ENCODE measurements at regions not wholly inside any gene's neighbourhood (a gene's known extent, or its start where the extent isn't known, plus 50 kb on each side); places are given as distances from the start of the nearest gene placed in this dataset.

DNA sequence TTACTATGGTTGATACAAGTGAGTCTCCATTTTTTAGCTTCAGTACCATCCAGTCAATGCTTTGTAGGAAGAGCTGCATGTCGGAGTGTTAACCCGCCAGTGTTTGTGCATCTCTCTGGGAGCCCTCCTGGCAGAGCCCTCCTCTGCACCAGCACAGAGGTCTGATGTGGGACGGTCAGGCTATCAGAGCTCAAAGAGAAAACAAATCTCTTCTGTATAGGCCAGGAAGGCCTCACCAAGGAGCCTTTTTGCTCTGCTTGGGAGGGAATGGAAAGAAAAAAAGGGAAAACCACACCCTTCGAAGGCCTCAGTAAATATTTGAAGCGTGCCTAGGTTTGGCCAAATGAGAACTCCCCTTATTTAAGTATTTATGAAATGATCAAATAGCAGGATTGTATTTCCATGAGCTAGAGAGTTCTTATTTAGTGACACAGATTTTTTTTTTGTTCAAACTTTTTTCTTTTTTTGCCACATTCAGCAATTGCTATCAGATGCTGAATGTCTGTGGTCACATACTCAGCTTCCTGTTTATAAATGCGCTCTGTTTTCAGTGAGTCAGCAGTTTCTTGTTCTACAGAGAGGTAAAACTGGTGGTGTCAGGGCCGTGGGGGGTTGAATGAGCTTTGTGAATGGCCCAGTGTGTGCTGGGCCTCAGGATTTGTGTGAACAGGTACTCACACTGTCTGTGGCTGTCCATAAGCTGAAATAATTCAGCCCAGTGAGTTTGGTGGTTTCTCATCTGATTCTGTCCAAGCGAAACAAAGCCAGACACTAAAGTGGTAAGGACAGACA lies 226.6 kb downstream of the SNX18 start:
- peak; percentile 99 for DNase-seq (ENCODE audit: low spot score)

DNA sequence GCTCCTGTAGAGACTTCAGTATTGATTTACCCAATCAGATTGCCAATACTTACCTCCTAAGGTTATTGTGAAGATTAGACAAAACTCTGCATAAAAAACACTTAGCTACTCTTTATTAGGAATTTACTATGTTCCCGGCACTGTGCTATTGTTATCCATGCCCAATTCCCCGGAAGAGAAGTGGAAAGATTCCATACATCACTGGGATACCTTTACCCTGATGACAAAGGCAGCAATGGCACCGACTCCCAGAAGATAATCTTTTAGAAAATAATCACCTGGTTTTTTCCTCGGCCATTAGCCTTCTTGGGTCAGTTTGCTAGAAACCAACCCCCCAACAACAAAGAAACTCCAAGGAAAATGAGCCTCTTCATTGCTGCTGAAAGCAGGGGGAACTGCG lies 226.0 kb downstream of the SNX18 start:
- no peak for DNase-seq (ENCODE audit: low spot score)

DNA sequence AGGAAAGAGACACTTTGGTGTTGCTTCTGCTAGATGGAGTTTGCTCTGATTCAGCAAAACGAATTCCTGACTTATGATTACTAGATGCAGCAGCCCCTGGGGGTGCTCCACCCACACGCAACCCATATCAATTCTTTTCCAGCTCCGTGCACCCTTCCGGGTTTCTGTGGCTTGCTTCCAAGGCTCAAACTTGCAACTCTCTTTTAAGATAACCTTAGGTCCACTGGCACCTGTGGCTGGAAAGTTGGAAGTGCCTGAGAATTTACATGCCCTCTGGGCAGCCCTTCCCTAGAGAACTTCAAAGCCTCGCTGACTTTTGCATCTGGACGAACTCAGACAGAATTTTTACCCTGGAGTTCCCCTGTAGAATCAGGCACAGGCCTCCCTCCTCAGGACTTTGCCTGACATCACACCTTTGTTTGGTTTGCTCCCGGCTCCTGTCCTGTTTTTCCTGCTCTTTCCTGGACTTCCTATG lies 224.9 kb downstream of the SNX18 start:
- DNase-seq (ENCODE audit: low spot score) = peak; percentile 71

DNA sequence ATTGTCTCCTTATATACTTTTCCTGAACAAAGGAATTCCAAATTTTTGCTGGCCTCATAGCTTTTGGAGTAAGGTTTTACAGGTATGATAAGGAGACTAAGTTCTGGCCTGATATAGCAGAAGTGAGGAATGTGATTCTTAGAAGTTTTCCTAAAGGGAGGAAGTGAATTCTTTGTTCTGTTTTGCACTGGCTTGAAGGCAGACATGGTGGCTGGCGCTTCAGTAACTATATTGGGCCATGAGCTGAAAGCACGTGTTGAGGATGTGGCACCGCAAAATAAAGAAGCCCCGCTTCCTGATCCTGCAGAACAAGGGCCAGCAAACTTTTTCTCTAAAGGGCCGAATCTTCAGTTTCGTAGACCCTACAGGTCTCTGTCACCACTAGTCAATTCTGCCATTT lies 224.2 kb downstream of the SNX18 start:
- DNase-seq (ENCODE audit: low spot score) = no peak

DNA sequence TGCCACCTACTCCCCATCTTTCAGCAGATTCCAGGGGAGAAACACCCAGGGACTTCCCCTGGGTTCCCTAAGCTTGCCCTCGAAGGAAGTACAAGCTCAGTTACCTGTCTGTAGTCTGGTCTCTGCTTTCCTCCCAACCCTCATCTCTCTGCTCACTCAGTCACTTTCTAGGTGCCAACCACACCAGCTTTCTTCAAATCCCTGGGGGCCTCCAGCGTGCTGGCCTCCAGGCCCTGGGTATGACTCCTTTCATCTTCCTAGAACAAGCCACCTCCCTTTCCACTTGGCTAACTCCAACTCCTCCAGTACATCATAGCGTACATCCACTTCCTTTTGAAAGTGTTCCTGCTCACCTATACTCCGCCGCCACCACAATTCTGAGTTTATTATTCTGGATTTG lies 222.6 kb downstream of the SNX18 start:
- no peak for DNase-seq (ENCODE audit: low spot score)

DNA sequence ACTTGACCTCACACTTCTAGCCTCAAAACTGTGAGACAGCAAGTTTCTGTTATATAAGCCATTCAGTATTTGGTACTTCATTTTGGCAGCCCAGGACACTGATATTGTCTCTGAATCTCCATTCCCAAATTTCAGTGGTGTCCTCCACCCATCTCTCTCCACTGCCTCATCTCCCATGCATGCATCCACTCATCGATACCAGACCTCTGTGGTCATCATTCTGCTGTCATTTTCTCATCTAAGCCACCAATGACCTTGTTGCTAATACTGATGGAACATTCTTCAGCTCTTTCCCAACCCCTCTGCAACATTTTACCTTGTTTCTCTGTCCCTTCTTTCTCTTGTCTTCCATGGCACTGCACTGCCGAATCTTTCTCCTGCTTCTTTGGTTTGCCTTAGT lies 221.8 kb downstream of the SNX18 start:
- no peak for DNase-seq (ENCODE audit: low spot score)

DNA sequence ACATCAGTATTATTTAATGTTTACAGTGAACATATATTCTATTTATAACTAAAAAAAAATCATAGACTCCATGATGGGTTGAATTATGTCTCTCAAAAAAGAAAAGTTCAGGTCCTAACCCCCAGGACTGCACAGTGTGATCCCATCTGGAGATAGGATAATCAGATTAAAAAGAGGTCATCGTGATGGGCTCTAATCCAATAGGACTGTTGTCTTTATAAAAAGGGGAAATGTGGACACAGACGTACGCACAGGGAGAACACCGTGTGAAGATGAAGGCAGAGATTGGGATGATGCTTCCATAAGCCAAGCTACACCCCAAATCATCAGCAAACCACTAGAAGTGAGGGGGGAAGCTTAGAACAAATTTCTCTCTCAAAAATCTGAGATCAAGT lies 221.4 kb downstream of the SNX18 start:
- no peak for DNase-seq (ENCODE audit: low spot score)

DNA sequence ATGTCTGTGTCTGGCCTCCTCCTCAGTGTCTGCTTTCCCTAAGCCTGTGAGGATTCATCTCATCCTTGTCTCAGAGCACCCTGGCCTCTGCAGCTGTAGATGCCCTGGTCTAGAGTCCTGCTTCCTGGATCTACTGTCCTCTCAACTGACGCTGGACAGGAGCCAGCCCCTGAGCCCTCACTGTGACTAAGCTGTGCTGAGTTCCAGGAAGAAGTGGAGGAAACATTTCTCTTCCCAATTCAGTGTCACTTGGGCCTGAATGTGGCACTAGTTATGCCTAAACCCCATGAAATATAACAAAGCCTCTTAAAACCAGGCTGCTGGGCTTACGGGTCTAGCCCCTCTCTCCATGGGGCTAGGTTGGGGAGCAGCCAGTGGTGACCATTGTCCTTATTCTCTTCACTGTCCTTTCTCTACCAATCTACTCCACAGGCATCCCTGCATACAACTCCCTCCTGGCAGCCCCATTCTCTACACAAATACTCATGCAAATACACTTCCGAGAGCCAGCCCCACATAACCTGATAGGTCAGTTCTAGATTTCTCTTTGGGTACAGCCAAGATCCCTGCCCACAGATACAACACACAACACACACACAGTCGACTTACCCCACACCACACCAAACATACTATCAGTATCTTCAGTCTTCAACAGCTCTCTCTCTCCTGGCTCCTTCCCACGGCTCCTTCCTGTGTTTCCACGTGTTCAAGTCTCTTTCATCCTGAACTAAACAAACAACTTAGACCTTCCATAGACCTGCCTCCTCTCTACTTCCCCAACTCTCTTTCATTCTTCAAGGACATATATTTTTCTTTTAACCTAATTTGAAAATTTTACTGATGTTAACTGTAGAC lies 220.8 kb downstream of the SNX18 start:
- peak; percentile 40 for DNase-seq (ENCODE audit: low spot score)

DNA sequence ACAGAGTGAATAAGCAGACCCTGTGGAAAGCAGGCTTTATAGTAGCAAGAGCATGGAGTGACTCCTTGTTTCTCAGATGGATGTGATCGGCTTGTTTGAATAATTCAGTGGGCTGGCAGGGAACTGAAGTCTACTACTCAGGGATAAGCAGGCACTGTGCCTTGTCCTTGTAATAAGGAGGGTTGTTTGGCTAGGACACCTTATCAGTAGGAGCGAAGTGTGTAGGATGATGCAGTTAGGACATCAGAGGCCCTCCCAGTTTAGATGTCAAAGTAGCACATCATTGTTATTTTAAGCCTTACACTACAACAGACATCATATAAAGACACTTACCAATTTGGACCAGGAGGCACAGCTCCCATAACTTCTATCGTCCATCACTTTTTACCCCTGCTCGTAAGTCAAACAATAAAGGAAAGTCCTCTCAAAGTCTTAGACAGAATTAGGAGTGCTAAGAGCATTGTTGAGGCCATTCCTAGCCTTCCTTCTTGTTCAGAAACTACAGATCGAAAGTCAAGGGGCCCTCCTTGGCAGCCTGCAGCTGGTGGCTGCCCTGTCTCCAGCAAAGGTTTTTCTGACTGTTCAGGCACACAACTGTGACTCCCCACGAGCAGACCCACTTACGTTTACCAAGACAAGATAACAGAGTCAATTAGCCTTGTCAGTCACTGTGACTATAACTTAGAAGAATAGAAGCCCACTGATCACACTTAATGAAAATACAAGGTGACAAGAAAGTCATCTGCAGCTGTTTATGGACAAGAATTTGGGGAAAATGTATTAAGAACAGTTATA lies 218.6 kb downstream of the SNX18 start:
- DNase-seq (ENCODE audit: low spot score) = no peak

DNA sequence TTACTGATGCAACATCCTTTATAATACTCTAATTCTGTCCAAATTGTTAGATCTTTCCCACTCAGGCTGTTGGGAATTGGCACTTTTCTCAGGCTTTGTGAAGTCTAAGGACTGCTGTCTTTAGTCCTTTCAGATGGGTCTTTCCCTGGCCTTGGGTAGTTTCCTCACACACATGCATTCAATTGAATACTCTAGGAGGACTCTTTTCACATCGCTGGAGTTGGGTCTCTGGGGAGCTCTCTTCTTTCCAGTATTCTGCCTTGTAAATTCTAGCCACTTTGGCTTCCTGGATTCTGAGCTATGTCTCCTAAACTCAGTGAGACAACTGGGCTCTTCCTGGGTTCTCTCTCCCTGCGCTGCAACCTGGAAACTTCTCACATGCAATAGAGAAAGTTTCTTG lies 215.5 kb downstream of the SNX18 start:
- DNase-seq (ENCODE audit: low spot score) = no peak

DNA sequence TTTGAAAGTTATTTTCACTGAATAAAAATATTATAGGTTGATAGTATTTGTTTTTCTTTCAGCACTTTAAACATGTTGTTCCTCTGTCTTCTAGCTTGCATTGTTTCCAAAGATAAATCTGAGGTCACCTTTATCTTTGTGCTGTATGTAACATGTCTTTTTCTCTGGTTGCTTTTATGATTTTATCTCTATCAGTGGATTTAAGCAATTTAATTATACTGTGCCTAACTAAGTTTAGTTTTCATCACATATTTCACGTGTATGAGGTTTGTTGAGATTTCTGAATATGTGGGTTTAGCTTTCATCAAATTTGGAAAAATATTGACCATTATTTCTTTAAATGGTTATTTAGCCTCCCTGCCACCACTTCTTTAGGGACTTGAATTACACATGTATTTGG lies 214.5 kb downstream of the SNX18 start:
- no peak for DNase-seq (ENCODE audit: low spot score)

DNA sequence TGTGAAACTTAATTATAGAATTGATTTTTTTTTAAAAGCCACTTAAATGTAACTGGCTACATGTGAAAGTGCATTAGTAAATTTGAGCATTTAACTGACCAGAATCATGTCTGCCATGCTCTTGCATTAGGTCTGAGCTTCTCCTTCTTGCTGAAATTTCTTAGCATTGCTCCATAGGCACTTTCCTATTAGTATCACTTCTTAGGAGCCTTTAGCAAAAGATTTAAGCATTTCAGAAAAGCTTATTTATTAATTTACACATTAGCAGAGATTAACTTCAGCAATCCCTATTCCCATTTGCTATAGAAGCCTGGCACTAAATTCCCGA lies 211.0 kb downstream of the SNX18 start:
- no peak for DNase-seq (ENCODE audit: low spot score)

DNA sequence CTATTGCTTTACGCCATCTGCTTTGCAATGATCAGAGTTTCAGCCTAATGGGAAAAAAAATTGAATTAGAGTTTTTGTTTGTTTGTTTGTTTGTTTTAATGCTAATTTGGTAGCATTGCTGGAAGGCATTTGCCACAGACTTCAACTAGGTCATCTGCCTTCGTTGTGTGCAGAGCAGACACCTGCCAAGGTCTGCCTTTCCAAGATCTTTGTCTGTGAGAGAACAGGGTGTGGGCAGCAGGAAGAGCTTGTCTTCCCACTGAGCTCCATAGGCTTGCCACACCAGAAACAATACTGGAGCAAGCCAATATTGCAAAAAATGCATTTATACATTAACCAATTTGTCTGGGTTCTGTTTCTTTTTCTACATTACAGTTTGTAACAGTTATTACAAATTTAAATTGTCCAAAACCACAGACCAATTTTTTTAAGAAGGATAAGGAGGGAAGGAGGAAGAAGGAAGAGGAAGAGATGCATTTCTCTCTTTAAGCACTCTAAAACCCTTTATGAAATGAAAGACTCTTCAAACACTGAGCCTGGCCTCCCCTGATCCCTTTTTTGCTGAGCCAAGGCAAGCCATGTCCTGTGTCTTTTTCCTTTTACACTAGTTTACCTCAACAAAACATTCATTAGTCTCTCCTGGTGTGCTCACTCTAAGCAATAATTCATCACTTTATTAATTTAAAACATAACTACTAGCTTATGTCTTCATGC lies 210.5 kb downstream of the SNX18 start:
- no peak for DNase-seq (ENCODE audit: low spot score)

DNA sequence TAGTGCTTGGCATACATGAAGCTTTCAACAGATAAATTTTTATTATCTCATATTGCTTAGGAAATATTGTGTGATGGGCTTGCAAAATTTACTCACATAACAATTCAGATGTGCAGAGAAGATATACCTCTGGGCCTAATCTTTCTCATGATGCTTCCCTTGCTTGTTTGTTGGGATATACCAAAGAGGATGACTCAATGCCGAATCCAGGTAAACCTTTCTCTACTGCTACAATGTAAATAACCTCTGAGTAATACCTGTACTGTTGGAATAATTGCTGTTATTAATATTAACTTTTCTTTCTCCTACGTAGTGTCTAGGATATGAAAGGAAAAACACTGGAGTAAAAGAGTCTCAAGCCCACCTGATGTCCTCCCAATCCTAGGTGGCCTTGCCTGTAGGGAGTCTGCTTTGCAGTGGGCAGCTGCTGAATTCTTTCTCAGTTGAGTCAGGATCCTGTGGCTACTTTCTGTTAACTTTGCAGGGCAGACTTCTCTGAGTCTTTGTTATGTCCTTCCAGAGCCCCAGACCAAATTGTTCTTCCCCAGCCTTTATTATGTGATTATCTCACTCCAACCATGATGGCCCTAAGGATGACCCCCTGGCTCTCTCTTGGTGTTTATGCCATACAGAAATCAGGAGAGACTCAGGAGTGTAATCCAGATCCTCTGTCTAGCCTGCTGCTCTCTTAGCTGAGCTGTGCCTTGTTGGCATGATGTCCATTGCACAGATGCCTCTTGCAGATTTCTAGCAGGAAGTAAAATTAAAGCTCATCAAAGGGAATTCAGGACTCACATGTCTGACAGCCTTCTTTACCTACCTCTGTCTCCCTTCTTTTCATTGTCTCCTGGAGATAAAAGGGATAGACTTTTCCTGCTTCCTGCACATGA lies 208.1 kb downstream of the SNX18 start:
- DNase-seq (ENCODE audit: low spot score) = no peak

DNA sequence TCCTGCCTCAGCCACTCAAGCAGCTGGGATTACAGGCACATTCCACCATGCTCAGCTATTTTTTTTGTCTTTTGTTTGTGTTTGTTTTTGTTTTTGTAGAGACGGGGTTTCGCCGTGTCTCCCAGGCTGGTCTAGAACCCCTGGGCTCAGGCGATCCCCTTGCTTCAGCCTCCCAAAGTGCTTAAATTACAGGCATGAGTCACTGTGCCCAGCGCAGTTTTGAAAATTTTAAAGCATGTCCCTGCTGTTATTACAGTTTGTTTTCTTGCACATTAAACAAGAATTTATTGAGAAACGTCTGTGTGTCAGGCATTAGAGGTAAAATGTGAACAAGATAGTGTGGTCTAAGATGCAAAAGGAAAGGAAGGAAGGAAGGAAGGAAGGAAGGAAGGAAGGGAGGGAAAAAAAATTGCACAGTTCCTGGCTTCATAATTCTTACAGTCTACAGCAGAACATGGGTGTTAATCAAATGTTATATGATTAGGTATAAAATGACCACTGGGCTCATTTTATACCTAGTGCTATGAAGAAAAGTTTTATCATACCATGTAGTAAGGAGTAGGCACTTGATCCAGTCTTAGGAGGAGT lies 205.4 kb downstream of the SNX18 start:
- no peak for DNase-seq (ENCODE audit: low spot score)

DNA sequence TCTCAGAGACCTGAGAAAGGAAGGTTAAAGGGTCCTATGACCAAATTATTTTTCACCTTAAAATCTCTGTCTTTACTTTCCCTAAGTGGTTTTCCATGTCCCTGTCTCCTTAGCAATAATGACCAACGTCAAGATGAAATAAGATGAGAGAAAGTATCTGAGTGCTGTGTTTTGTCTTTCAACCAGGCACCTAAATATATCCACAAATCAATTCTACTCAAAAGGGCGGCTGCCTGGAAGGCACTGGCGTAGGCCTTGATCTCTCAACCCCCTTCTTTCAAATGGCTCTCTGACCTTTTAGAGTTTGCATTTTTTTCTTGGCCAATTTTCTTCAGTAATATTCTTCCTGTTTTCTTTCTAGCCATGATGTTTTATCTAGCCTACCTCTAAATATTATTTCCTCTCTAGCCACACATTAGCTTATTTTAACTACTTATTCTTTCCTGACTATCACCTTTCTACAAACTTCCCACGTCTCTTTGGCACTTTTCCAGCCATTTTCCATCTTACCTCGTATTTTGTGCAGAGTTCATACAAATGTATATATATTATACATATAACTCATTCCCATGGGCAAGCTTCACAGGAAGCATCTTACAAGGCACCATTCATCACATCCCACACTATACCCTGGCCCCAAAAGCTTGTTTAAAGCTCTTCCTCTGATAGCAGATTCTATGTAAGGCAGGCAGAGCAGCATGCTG lies 204.5 kb downstream of the SNX18 start:
- no peak for DNase-seq (ENCODE audit: low spot score)

DNA sequence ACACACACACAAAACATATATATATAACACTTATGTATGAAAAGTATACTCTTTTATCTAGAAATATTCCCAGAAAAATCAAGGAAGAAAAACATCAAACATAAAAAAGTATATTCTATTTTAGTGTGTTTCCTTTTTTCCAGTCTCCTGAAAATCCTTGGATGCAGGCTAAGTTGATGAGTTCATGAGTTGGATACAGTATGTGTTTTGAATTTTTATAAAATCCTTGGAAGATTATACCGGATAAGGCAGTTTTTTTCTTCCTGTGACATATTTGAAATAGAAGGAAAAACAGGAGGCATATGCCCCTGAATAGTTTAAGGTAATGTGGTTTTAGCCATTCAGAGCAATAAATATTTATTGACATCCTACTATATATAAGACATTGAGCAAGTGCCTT lies 203.6 kb downstream of the SNX18 start:
- no peak for DNase-seq (ENCODE audit: low spot score)

DNA sequence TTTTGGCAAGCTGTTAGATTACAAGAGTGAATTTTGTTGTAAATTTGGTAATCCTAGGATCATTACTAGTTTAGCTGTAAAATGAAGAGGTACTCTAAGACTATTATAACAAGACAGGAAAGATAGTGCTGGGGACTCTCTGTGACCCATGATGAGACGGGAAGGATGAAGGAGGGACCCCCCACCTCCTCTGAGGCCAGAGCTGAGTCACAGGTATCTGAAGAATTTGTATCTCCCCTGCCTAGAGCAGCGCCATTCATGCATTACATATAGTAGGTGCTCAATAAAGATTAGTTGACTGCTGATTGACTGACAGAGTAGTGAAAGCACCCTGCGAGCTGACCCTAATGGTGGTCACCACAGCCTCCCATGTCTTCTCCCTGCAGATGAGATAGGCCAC lies 202.8 kb downstream of the SNX18 start:
- no peak for DNase-seq (ENCODE audit: low spot score)

DNA sequence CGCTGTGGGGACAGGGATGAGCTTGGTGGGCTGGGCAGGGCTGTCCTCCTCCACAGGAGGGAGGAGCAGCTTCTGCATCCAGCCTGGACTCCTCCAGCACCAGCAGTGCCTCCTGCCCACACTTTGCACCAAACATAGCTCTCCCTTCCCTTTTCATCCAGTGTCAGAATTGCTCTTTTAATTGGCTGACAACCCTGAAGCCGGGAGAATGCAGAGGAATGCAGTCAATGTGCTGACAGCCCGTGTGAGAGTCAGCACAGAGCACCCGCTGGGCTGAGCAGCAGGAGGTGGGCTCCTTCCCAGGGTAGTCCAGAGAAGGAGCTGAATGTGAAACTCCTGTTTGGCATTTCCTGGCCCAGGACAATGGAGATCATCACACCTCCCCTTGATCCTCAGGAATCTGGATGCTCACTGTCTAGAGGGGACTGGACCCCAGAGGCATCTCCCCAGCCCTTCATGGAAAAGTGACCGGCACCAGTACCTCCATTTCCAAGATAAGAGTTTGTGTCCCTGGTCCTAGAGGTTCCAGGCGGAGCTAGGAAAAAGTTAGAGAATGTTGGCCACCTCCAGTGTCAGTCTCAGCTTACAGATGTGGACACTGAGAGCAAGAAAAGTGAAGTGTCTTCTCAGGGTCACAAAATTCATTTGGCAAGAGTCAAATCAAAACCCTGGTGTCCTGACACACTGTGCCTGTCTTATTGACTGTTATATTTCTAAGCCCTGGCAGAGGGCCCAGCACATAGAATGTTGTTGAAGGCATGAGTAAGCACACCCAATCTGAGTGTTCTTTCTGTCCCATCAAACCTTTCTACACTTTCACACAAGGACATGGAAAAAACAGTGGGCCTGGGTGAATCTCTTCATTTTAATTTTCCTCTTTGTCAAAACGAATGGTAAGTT lies 202.1 kb downstream of the SNX18 start:
- DNase-seq (ENCODE audit: low spot score) = no peak

All from H4 (cell line).